Right ventricle myocardium inferior (tissue), 1 donor: ENCODE measurements at regions not wholly inside any gene's neighbourhood (a gene's known extent, or its start where the extent isn't known, plus 50 kb on each side); places are given as distances from the start of the nearest gene placed in this dataset.
"Not testable (repeated sequence)": the region's sequence is repeated elsewhere in the genome, so short reads cannot be mapped to it uniquely, and the experiment has no call there.

Experiments
- ATAC-seq: fragments of 200-7000 bp; cut with Tn5 transposase; one replicate; pipeline ENCODE4 v1.9.1; 2020; ENCODE audit warnings: mild to moderate bottlenecking, moderate library complexity
- DNase-seq: peaks from one replicate; pipeline ENCODE4 v3.0.0; 2021; ENCODE audit errors: missing footprints
- intact Hi-C: fragments of 100-400 bp; cut with DNase I; formaldehyde crosslinking; loops from one replicate; pipeline ENCODE4 v1.11.0; 2022
- donor health status: DM: no; HTN: yes; CAD: no; lungs with severe emphysema.

DNA sequence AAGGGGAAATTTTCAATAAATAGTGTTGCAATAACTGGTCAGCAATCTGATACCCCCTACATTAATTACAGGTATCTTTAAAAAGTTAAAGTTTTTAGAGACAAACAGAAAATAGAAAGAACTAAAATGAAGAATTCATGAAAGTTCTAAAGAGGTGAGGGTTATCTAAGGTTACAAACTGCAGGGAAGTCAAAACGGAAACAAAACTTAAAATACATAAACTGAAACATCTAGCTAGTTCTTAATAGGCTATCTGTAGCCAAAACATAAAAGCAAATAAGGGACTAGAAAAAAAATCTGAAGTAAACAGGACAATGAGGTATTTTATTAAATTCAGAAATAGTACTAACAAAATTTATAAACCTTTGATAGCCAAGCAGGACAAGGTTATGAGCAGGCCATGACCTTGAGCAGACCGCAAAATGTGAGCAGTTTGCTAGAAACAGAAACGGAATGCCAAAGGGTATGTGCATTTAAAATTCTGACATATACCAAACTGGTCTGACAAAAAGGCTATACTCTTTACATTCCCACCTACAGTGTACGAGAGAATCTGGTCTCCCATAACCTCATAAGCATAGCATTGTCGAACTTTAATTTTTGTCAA, 56.9 kb upstream of the SRRM3 start:
- DNase-seq, ATAC-seq, intact Hi-C loops: not testable (repeated sequence)

DNA sequence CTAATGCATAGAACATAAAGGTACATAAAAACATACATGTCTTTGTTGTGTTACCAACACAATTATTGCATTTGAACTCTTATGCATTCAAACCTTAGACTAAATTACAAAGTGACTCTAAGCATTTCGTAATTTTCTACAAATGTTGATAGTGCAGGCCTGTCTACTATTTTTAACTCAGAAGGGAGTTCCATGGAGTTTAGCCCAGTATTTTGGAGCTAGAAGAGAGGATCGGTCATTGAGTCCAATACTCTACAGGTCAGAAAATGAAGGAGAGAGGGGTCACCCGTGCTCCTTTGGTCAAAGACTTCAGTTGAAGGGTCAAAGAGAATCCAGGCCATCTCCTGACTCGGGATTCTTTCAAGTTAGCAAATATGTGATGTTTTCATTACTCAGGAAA, 55.3 kb upstream of the SRRM3 start:
- ATAC-seq (no peak), DNase-seq (no peak)
- intact Hi-C loops = no loop called here

DNA sequence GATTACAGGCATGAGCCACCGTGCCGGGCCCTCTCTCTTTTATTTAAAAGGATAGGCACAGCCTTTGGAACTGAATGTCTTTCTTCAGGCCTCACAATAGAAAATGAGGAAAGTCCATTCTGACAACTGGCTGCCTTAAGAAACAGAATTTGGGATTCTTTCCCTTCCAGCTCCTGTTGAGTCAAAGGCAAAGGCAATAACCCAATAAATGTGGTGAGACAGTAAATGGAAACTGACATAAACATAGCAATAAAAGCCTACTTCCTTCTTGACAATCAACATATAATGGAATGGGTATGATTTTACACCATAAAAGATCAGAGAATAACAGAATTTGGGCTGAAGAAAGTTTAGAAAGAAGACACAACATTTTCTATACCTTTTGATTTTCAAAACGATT, 52.7 kb upstream of the SRRM3 start:
- intact Hi-C loops, ATAC-seq, DNase-seq: not testable (repeated sequence)

- DNase-seq = no peak
- intact Hi-C loops = no loop called here
- no peak for ATAC-seq
Observed at GRCh38 chr7:76149847-76150691, 51.6 kb upstream of the SRRM3 start.
